ENCODE measurements at regions not wholly inside any gene's neighbourhood (a gene's known extent, or its start where the extent isn't known, plus 50 kb on each side); places are given as distances from the start of the nearest gene placed in this dataset.

DNA sequence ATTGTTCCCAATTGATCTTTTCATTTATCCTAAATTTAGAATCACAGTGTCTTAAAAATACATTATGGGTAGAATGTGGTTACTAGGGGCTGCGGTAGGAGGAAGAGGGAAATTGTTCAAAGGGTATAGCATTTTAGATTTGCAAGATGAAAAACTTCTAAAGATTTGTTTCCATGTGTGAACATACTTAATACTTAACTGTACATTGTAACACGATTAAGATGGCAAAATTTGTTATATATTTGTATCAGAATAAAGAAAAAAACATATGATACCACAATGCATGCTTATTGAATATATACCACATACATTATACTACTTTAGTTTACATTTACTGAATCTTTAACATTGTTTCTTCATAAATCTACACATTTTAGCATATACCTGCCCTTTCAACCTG is 677.3 kb upstream of the PCDH20 start:
- Mint-ChIP-seq H3K27ac (ENCODE audit: unreplicated experiment) (no peak overlapping the region), H3K4me3 (ENCODE audit: unreplicated experiment) (no peak overlapping the region), H3K36me3 (ENCODE audit: low read depth, unreplicated experiment) (no peaks in the 10 kb centered on the region), H3K4me1 (ENCODE audit: low read depth, unreplicated experiment) (no peaks in the 10 kb centered on the region), H3K9me3 (ENCODE audit: unreplicated experiment) (no peaks in the 10 kb centered on the region), H3K27me3 (ENCODE audit: low read depth, unreplicated experiment) (no peaks in the 10 kb centered on the region)
- Histone ChIP-seq H3K4me3 (ENCODE audit: insufficient read depth, low read depth, low read length) (no peak overlapping the region), H2AFZ (ENCODE audit: low read depth, low read length) (no peak overlapping the region), H3K4me2 (ENCODE audit: low read length) (no peak overlapping the region), H4K20me1 (ENCODE audit: insufficient read depth, low read length) (no peaks in the 10 kb centered on the region), H3K9me3 (ENCODE audit: insufficient read depth, low read depth, low read length) (no peaks in the 10 kb centered on the region), H3K27ac (ENCODE audit: low read depth, low read length) (no peak overlapping the region), H3K9ac (ENCODE audit: low read length) (no peak overlapping the region), H3K36me3 (ENCODE audit: insufficient read depth, low read length) (no peaks in the 10 kb centered on the region), H3K27me3 (ENCODE audit: insufficient read depth, low read length) (no peaks in the 10 kb centered on the region), H3K4me1 (ENCODE audit: insufficient read depth, low read length) (no peaks in the 10 kb centered on the region), H3K79me2 (ENCODE audit: insufficient read depth, low read length) (no peaks in the 10 kb centered on the region)
- TF ChIP-seq CTCF (IDR thresholded peaks at IDR 0.05; ENCODE audit: insufficient read depth, low read depth, low read length): no peak
- no peak for TF ChIP-seq EZH2 (IDR thresholded peaks at IDR 0.05; ENCODE audit: insufficient read depth, low read length)
- DNase-seq (ENCODE audit: low read depth) (no peak), FAIRE-seq (no peak)

DNA sequence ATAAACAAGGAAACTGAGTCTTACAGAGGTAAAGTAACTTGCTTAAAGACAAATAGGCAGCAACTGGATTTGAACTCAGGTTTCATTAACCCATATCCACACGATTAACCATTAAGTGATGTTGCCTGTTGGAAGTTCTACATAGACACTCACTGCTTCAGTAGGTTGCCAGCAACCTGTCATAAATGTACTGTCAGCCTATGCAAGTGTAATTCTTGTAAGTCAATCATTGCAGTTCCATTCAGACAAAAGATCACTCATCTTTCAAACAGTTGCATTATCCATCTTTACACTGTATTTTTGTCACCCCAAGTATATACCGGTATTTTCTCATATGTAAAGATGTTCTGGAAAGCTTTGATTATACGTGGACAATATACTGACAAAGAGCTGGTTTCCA is 676.9 kb upstream of the PCDH20 start:
- no peak overlapping the region for H3K4me3 ChIP-seq (ENCODE audit: insufficient read depth, low read depth, low read length)

More for the DNA sequence above, 676.9 kb upstream of the PCDH20 start:
- no peaks in the 10 kb centered on the region for H3K4me1 ChIP-seq (ENCODE audit: insufficient read depth, low read length)
- H3K36me3 ChIP-seq (ENCODE audit: insufficient read depth, low read length): no peaks in the 10 kb centered on the region
- H4K20me1 ChIP-seq (ENCODE audit: insufficient read depth, low read length): no peaks in the 10 kb centered on the region
- H3K27ac ChIP-seq (ENCODE audit: low read depth, low read length): no peak overlapping the region
- no peak for TF ChIP-seq EZH2 (IDR thresholded peaks at IDR 0.05; ENCODE audit: insufficient read depth, low read length)
- TF ChIP-seq CTCF (IDR thresholded peaks at IDR 0.05; ENCODE audit: insufficient read depth, low read depth, low read length): no peak
- H3K9ac ChIP-seq (ENCODE audit: low read length): no peak overlapping the region
- no peaks in the 10 kb centered on the region for H3K79me2 ChIP-seq (ENCODE audit: insufficient read depth, low read length)
- Mint-ChIP-seq H3K9me3 (ENCODE audit: unreplicated experiment) (no peaks in the 10 kb centered on the region), H3K27ac (ENCODE audit: unreplicated experiment) (no peak overlapping the region), H3K36me3 (ENCODE audit: low read depth, unreplicated experiment) (no peaks in the 10 kb centered on the region), H3K4me1 (ENCODE audit: low read depth, unreplicated experiment) (no peaks in the 10 kb centered on the region), H3K4me3 (ENCODE audit: unreplicated experiment) (no peak overlapping the region), H3K27me3 (ENCODE audit: low read depth, unreplicated experiment) (no peaks in the 10 kb centered on the region)
- FAIRE-seq (no peak), DNase-seq (ENCODE audit: low read depth) (no peak)
- H2AFZ ChIP-seq (ENCODE audit: low read depth, low read length): no peak overlapping the region
- no peaks in the 10 kb centered on the region for H3K9me3 ChIP-seq (ENCODE audit: insufficient read depth, low read depth, low read length)
- no peaks in the 10 kb centered on the region for H3K27me3 ChIP-seq (ENCODE audit: insufficient read depth, low read length)
- no peak overlapping the region for H3K4me2 ChIP-seq (ENCODE audit: low read length)

Measured in astrocyte (in vitro differentiated cells and primary cell).